ENCODE measurements at regions not wholly inside any gene's neighbourhood (a gene's known extent, or its start where the extent isn't known, plus 50 kb on each side); places are given as distances from the start of the nearest gene placed in this dataset.
A peak's percentile ranks its signal among the peaks of the same experiment; 100 is the strongest.

DNA sequence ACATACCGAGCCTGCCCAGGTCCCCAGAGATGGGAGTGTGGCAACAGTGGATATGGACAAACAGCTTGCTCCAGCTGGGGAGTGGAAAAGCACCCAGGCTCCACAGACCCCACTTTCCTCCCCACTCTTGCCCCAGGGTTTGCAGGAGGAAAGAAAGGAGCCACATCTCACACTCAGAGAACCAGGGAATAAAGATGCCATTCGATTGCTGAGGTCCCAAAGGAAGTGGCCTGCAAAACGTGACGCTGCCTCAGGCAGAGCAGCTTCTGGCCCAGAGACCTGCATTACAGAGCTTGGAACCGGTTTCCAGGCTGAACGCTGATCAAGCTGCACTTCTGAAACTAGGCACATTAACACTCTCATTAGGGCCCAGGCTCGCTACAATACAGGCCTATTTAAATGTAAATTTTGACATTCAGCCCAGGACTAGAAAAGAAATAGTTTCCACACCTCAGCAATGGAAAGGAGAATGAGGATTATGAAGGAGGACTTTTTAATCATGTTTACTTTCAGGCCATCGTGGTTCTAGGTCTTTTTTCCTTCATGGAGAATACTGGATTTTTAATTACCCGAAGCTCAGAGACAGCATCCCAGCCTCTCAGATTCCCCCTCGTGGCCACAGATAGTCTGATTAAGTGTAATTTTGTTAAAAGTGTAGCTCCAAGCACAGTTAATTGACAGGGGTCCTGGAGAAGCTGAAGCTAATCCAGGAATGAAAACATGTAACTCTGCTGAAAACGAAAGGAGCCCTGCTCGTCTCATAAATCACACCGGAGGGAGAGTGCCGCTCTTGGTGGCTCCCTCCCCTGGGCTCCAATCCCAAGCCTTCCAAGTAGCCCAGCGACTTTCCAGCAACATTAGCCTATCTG is 221.3 kb upstream of the RAB6C start:
- Histone ChIP-seq H3K9me1 (ENCODE audit: control insufficient read depth, extremely low read depth, insufficient read depth, low read length) (no peaks in the 10 kb centered on the region), H3K79me2 (ENCODE audit: control insufficient read depth, insufficient read depth, low read length) (no peaks in the 10 kb centered on the region), H3K36me3 (ENCODE audit: control insufficient read depth in 2 of 2, extremely low read depth in 1 of 2, insufficient read depth in 2 of 2, low read length in 2 of 2) (no peaks in the 10 kb centered on the region), H3K4me2 (ENCODE audit: control insufficient read depth, extremely low read depth, insufficient read depth, low read depth, low read length) (peak overlapping the region; percentile 47), H2AFZ (ENCODE audit: control insufficient read depth, low read length) (peak overlapping the region; percentile 39), H3K27ac (ENCODE audit: control insufficient read depth, insufficient read depth, low read length) (no peak overlapping the region), H3K4me1 (ENCODE audit: control insufficient read depth, extremely low read depth, insufficient read depth, low read length) (no peaks in the 10 kb centered on the region), H3K4me3 (ENCODE audit: control insufficient read depth in 2 of 3, extremely low read depth in 1 of 3, insufficient read depth in 2 of 3, low read depth in 1 of 3, low read length in 3 of 3) (peak overlapping the region in 2 of 3 experiments; percentile 2 to 36), H4K20me1 (ENCODE audit: control insufficient read depth, extremely low read depth, insufficient read depth, low read length) (no peaks in the 10 kb centered on the region), H3K9me3 (ENCODE audit: control insufficient read depth, low read depth, low read length) (no peaks in the 10 kb centered on the region), H3K9ac (ENCODE audit: control insufficient read depth, extremely low read depth, insufficient read depth, low read length) (no peak overlapping the region), H3K27me3 (ENCODE audit: control insufficient read depth, extremely low read depth, insufficient read depth, low read length) (no peaks in the 10 kb centered on the region)
- FAIRE-seq (no peak), DNase-seq (ENCODE audit: low read depth, low spot score) (no peak)
- TF ChIP-seq EZH2 (IDR thresholded peaks at IDR 0.05; ENCODE audit: low read length) = no peak
- TF ChIP-seq, protein P1, sequence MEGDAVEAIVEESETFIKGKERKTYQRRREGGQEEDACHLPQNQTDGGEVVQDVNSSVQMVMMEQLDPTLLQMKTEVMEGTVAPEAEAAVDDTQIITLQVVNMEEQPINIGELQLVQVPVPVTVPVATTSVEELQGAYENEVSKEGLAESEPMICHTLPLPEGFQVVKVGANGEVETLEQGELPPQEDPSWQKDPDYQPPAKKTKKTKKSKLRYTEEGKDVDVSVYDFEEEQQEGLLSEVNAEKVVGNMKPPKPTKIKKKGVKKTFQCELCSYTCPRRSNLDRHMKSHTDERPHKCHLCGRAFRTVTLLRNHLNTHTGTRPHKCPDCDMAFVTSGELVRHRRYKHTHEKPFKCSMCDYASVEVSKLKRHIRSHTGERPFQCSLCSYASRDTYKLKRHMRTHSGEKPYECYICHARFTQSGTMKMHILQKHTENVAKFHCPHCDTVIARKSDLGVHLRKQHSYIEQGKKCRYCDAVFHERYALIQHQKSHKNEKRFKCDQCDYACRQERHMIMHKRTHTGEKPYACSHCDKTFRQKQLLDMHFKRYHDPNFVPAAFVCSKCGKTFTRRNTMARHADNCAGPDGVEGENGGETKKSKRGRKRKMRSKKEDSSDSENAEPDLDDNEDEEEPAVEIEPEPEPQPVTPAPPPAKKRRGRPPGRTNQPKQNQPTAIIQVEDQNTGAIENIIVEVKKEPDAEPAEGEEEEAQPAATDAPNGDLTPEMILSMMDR (optimal IDR thresholded peaks at IDR 0.05 in 1 of 3, IDR thresholded peaks at IDR 0.05 in 1 of 3, conservative IDR thresholded peaks at IDR 0.05 in 1 of 3; ENCODE audit: extremely low read depth in 1 of 3, insufficient read depth in 2 of 3, low read length in 3 of 3) = no peak
- dilution Hi-C loops (cut with MboI; ENCODE audit: extremely low pct_ligation_motif_present, low sequenced_read_pairs) = no loop called here

DNA sequence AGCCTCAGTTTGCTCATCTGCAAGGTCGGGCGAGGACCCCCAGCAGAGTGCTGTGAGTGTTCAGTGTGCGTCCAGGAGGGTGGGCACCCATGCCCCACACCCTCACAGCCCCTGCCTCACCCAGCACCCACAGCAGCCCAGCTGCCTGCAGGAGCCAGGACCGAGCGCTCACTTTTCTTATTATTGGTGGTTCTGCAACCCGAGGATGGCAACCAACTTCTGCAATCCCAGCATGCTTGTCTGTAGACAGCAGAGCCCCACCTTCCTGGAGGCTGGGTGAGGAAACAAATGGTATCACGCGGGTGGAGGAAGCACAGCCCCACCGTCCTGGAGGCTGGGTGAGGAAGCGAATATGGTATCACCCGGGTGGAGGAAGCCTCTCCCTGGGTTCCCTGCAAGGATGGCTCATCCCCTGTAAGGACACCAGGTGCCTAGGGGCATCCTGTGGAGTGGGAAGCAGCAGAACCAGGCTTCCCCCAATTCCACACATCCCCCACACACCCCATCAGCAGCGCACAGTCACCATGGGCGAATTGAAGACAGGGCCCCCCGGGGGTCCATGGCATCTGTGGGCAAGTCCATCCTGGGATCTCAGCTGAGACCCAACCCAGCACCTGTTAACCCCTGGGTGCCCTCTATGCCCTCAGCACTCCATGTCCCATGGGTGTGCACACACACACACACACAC is 220.5 kb upstream of the RAB6C start:
- H3K4me2 ChIP-seq (ENCODE audit: control insufficient read depth, extremely low read depth, insufficient read depth, low read depth, low read length) = peak overlapping the region; percentile 47
- no peaks in the 10 kb centered on the region for H3K9me3 ChIP-seq (ENCODE audit: control insufficient read depth, low read depth, low read length)
- no peak for TF ChIP-seq EZH2 (IDR thresholded peaks at IDR 0.05; ENCODE audit: low read length)
- TF ChIP-seq, protein P1 (optimal IDR thresholded peaks at IDR 0.05 in 1 of 3, IDR thresholded peaks at IDR 0.05 in 1 of 3, conservative IDR thresholded peaks at IDR 0.05 in 1 of 3; ENCODE audit: extremely low read depth in 1 of 3, insufficient read depth in 2 of 3, low read length in 3 of 3) = no peak
- dilution Hi-C loops (cut with MboI; ENCODE audit: extremely low pct_ligation_motif_present, low sequenced_read_pairs) = no loop called here
- no peaks in the 10 kb centered on the region for H4K20me1 ChIP-seq (ENCODE audit: control insufficient read depth, extremely low read depth, insufficient read depth, low read length)
- H3K36me3 ChIP-seq (ENCODE audit: control insufficient read depth in 2 of 2, extremely low read depth in 1 of 2, insufficient read depth in 2 of 2, low read length in 2 of 2) = no peaks in the 10 kb centered on the region
- no peaks in the 10 kb centered on the region for H3K9me1 ChIP-seq (ENCODE audit: control insufficient read depth, extremely low read depth, insufficient read depth, low read length)
- no peaks in the 10 kb centered on the region for H3K4me1 ChIP-seq (ENCODE audit: control insufficient read depth, extremely low read depth, insufficient read depth, low read length)
- DNase-seq (ENCODE audit: low read depth, low spot score) (no peak), FAIRE-seq (no peak)
- no peak overlapping the region for H3K27ac ChIP-seq (ENCODE audit: control insufficient read depth, insufficient read depth, low read length)
- H3K9ac ChIP-seq (ENCODE audit: control insufficient read depth, extremely low read depth, insufficient read depth, low read length) = no peak overlapping the region
- peak overlapping the region in 2 of 3 experiments; percentile 2 to 36 for H3K4me3 ChIP-seq (ENCODE audit: control insufficient read depth in 2 of 3, extremely low read depth in 1 of 3, insufficient read depth in 2 of 3, low read depth in 1 of 3, low read length in 3 of 3)
- H3K79me2 ChIP-seq (ENCODE audit: control insufficient read depth, insufficient read depth, low read length) = no peaks in the 10 kb centered on the region
- H2AFZ ChIP-seq (ENCODE audit: control insufficient read depth, low read length) = peak overlapping the region; percentile 39
- no peaks in the 10 kb centered on the region for H3K27me3 ChIP-seq (ENCODE audit: control insufficient read depth, extremely low read depth, insufficient read depth, low read length)
